ENCODE measurements at regions not wholly inside any gene's neighbourhood (a gene's known extent, or its start where the extent isn't known, plus 50 kb on each side); places are given as distances from the start of the nearest gene placed in this dataset.
"Not testable (repeated sequence)": the region's sequence is repeated elsewhere in the genome, so short reads cannot be mapped to it uniquely, and the experiment has no call there.

DNA sequence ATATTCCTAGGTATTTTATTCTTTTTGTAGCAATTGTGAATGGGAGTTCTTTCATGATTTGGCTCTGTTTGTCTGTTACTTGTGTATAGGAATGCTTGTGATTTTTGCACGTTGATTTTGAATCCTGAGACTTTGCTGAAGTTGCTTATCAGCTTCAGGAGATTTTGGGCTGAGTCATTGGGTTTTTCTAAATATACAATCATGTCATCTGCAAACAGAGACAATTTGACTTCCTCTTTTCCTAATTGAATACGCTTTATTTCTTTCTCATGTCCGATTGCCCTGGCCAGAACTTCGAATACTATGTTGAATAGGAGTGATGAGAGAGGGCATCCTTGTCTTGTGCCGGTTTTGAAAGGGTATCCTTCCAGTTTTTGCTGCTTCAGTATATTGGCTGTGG, 234.6 kb upstream of the RASGRP1 start:
- not testable (repeated sequence) for DNase-seq (ENCODE audit: low read depth)

DNA sequence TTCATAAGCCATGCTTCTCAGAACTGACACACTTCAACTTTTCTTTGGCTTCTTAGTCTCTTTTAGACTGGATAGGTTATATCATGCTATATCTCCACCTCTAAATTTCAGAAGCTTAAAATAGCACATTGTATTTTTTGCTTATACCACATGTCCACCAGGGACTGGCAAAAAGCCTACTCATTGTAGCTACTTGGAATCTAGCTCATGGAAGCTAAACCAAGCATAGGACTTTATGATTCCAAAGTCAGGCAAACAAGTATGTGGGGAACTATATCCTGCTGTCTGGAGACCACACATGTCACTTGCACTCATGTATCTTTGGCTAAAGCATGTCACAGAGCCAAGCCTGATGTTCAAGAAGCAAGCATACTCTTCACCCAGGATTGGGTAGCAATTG, 245.0 kb upstream of the RASGRP1 start:
- no peak for DNase-seq (ENCODE audit: low read depth)

DNA sequence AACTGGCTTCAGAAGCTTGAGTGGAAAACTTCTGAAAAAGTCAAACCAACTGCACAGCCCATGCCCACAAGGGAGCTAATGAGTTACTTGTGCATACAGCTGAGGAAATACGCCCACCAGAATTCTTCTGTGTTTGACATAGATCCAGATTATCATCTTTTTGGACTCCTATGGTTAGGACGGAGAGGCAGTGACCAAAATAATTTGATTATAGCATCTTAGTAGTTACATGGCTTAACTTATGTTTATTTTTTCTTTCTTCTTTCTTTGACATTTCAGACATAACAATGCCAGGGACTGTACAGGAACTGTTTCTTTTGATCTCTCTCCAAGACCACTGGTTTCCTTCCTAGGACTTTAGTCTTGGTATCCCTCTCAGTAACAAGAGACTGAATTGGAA, 246.1 kb upstream of the RASGRP1 start:
- peak; percentile 49 for DNase-seq (ENCODE audit: low read depth)

DNA sequence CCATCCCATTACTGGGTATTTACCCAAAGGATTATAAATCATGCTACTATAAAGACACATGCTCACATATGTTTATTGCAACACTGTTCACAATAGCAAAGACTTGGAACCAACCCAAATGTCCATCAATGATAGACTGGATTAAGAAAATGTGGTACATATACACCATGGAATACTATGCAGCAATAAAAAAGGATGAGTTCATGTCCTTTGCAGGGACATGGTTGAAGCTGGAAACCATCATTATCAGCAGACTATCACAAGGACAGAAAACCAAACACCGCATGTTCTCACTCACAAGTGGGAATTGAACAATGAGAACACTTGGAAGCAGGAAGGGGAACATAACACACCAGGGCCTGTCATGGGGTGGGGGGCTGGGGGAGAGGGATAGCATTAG, 249.6 kb upstream of the RASGRP1 start:
- DNase-seq (ENCODE audit: low read depth), result not testable (repeated sequence)

DNA sequence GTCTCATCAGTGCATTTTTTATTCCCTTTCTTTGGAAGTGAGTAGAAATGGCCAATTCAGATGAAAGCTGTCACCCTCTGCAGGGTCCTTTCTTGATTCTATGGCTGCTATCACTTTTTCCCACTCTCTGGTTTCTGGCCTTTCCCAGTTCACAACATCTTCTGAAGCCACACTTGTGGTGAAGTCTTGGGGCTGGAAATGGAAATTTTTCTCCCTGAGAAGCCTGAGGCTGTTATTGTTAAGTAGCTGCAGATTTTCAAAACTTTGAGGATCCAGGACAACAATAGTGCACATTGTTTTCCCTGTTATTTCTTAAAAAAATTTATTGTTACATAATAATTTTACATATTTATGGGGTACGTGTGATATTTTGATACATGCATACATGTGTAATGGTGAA, 250.3 kb upstream of the RASGRP1 start:
- peak; percentile 53 for DNase-seq (ENCODE audit: low read depth)

DNA sequence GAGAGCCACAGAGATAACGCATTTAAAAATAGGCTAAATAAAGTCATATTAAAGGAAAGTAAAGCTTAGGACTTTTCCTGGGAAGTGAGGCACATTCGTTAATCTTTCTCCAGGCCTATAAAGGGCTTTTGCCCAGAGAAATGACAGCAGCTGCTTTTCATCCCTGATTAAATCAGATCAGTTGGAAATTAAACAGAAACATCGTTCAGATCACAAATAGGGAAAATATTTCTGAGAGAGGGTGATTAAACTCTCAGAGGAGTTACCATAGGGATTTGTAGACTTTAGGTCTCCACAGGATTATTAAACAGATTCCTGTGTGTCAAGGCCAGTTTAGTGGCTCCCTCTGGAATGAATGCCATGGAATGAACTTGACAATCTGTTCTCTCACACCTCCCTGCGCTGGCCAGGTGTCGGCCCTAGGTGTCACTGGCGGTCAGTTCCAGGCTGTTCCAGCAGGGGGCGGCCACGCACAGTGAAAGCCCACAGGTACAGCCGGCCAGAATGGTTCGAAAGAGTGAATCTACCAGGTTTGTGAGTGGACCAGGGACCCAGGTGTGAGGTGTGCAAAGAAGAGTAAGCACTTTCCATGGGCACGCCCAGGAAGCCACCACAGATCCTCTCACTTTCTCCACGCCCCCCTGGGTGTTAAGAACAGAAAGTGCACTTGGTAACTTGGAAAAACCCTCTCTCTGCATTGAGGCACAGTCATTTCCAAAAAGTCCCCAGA, 253.0 kb upstream of the RASGRP1 start:
- DNase-seq (ENCODE audit: low read depth), result peak; percentile 93

DNA sequence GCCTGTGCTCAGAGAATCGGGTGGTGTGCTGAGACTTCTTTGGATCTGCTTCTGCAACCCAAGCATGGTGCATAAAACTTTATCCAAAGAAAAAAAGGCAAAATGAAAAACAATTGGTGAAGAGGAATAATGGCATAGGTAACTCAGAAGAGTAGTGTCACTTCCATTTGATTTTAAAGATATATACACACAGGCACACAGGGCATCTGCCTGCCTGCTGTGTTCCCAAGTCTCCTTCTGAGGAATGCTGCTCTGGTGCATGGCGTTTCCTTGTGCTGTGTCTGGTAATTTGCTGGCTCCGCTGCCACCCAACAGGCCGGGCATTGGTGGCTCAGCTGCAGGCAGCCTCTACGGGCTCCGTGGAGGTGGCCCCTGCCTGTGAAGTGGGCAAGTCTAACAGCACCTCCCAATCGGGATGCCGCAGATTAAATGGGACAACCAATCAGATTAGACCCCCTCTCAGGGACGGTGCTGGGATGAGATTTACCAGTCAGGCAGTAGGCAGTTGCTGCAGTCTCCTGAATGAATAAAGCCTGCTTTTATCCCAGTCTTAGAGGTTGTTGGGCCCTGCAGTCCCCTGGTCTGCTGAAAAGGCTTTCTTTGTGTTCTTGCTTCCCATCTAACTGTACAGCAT, 253.7 kb upstream of the RASGRP1 start:
- no peak for DNase-seq (ENCODE audit: low read depth)

DNA sequence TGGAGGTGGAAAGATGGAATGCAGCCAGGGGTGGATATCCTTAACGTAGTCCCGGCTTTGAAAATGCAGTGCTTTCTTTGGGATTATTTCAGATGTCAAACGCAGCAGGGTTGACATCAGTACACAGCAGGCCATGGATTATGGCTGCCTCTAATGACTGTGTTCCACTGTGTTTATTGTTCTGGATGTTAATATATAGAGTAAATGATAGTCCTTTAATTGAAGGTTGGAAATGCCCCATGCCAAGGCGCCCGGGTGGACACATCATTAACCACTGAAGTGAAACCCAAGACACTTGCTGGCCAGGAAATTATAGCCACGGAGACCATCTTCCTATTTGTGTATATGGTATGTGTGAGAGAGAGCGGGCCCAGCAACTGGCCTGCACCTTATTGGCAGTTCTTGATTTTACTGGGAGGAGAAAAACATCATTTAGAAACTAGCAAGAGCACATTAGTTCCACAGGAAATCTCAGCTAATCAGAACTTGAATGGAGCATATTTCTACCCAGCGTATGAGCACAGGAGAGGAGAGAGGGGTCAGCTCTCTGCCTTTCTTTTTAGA, 254.9 kb upstream of the RASGRP1 start:
- no peak for DNase-seq (ENCODE audit: low read depth)

DNA sequence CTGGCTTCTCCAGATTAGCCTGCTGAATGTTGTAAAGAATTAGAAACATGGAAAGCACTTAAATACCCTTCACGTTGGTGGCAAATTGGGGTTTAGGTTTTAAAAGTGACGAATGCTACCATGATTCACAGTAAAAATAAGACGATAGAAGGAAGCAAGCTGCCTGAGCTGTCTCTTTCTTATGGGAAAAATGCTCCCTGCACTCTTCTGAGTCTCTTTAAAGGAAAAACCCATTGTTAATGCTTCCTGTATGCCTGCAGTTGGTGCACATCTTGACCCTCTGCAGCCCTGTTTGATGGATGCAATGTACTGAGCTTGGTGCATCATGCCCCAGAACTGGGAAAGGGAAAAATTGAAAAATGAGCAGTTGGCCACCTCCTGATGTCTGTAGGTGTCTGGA, 258.6 kb upstream of the RASGRP1 start:
- DNase-seq (ENCODE audit: low read depth), result no peak

DNA sequence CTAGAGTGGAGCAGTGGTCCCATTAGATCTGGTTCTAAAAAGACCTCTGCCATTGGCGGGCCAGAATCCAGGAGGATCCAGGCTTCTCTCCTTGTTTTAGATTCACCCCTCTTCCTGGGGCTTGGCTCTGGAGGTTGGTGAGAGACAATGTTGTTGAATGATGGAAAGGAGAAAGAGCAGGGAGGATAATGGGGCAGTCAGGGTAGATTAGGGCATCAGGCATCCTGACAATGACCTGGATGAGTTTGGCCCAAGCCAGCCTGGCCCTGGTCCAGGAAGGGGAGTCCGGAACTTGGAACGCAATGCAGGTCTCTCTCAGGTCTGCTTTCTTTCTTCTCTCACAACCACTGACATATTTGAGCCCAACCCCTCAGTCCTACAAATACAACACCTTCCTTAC, 260.1 kb upstream of the RASGRP1 start:
- DNase-seq (ENCODE audit: low read depth), result no peak

DNA sequence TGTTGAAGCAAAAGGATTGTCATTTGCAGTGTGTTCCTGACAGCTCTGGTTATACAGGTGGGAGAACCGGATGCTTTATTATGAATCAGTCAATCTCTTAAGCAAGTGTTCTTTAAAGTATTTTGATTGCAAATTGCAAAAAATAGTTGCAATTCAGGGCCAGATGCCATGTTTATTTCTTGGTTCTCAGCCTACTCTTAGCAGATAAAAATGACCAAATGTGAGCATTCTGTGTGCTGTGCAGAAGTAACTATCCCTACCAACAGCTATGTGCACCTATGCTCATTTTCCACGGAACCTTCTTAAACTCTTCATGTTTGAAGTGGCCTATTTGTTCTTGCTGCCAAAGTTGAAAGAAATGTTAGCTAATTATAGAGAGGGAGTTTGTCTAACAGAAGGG, 262.3 kb upstream of the RASGRP1 start:
- no peak for DNase-seq (ENCODE audit: low read depth)

DNA sequence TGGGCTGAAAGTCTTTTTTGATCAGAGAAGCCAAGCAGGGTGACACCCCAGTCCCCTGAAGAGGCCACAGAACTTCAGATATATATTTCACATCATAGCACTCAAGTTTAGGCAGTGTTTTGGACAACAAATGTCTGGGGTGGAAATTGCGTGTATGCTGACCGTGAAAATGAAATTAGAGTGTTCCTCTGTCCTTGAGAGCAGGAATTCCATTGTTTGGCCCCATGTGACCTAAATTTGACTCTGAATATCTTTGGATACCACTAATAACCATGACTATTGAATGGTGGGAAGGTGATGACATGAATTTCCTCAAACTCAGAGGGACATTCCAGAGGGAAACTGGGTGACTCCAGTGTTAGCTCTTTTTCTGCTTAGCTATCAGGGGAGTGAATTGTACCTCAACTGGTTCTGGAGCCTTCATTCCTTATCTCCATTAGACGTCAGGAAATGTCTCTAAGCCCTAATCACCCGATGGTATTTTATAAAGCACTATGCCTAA, 263.5 kb upstream of the RASGRP1 start:
- peak; percentile 69 for DNase-seq (ENCODE audit: low read depth)

DNA sequence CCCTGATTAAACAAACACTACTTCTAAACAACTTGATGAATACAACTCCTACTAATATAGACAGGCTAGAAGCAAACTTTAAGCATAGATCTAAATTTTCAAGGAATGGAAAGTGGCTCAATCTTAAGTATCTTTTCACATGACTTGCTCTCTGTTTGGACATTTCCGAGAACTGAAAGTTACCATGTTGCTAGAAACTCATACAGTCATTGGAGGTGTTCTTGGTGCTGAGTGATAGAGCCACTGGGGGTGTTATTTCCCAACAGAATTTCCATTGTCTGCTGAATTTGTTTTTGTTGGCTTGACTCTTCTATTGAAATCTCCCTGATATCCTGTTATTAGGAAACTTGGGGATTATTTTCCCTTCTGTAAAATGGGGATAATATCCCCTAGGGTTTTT, 264.5 kb upstream of the RASGRP1 start:
- DNase-seq (ENCODE audit: low read depth), result no peak

DNA sequence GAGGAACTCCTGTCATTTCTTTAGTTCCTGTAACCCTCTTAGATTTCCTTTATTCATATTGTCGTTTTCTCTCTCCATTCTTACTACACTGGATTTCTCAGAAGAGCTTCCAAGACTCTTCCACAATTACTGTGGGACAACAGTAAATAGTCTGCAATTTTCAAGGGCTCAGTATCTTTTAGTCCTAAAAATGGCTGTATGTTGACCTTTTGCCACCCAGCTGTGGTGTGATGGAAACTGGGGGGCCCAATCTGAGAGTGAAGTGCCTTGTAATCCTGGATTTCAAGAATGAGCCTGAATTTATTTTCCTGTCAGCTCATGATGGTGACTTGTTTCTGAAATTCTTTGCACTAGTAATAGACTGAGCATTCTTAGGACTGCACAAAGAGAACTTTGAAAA, 277.6 kb upstream of the RASGRP1 start:
- no peak for DNase-seq (ENCODE audit: low read depth)

DNA sequence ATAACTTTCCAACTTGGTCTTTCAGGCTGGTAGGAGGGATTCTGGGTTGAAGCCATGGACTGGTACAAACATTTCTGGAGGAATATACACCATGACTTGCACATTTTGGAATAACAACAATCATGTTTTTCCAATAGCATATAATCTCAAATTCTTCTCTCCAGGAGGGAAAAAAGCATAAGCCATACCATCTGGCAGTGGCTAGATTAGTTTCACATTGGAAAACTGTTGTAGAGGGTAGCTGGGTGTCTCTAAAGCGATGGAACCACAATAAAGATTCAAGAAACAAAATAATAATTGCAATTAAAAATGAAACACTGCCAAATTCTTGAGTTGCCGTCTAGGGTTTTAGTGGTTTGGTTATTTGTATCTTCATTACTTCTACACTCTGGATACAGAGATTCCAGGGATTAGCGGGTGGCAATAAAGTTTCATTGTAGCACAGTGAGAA, 278.5 kb upstream of the RASGRP1 start:
- peak; percentile 65 for DNase-seq (ENCODE audit: low read depth)

DNA sequence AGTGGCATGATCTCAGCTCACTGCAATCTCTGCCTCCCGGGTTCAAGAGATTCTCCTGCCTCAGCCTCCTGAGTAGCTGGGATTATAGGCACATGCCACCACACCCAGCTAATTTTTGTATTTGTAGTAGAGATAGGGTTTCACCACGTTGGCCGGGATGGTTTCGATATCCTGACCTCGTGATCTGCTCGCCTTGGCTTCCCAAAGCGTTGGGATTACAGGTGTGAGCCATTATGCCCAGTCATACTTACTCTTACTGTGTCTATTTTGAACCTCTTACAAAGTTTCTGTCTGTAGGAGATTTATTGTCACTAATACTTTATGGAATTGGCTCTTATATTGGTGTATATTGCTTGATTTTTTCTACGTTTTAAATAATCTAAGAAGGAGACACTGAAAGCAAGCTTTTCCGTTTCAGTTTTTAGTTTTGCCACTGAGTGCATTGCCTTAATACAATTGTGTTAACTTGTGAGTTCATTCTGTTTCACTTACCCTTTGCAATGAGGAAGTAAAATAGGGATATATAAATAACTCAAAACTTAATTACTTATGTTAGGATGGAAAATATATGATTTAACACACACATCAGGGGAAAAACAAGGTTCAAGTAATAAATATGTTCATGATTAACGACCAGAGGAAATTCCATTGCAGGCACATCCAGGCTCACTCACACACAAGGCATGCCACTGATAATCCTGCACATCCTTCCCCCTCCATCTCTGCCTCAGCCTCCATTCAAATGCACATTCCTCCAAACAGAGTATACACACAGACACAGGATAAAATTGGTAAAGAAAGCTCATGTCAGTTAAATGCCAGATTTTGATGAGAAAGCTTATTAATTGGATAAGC, 279.3 kb upstream of the RASGRP1 start:
- DNase-seq (ENCODE audit: low read depth), result peak; percentile 61

DNA sequence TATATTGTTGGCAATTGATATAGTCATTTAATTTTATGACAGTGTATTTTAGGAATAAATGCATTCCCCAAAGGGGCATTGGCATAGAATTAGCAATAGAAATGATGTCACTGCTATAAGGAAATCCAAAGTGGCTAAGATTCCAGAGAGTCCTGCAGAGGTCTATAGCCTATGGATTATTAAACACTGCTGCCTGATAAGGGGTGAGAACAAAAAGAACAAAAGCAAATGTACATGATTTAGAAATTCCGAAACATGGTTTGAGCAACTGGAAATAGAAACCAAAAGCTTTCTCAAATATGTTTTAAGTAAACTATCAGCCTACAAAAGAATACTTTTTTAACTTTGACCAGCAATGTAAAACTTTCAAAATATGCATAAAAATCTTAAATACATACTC, 280.1 kb upstream of the RASGRP1 start:
- DNase-seq (ENCODE audit: low read depth), result no peak

DNA sequence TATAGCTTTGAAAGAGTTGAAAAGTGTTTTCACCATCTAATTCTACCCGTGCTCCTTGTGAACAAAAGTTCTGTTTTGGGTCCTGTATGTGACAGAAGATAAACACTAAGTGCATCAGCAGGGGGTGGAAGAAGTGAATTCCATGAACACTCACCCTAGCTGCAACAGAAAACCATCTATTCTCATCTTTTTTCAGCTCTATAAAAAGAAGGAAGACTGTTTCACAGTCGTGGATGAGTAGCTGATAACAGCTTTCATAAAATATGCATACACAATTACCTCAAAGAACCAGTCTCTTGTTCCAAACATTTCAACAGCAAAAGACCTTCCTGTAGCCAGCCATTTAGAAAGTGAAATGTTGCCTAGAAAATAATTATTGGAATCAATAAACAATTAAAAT, 281.7 kb upstream of the RASGRP1 start:
- no peak for DNase-seq (ENCODE audit: low read depth)

DNA sequence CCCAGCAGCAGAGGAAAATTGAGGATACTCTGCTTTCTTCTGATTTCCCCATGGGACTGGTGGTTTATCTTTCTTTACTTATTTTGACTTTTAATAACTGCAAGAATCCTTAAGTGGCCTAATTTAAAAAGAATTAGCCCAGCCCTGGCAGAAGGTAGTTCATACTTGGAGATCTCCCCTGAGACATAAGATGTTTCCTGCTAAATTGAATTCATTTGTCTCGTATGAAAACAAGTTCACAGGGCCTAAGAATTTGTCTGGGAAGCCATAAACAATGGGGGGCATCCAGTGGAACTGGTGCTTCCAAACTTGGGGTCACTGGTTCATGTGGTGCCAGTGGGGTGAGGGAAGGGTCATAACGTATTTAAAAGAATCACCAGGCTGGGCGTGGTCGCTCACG, 283.1 kb upstream of the RASGRP1 start:
- DNase-seq (ENCODE audit: low read depth), result no peak

DNA sequence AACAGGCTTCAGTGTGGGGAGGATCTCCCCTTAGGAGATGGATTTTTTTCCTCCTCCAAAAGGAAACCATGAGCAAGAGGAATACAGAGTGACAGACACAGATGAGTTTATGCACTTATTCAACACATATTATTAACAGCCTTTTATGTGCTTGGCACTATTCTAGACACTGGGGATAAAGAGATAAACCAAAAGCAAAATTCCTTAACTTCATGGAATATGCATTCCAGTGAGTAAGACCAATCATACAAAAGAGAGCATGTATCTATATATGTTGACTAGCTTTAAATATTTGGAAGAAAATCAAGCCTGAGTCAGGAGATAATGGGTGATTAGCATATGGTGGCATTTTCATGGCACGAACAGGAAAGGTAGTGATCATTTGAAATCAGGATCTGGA, 284.4 kb upstream of the RASGRP1 start:
- DNase-seq (ENCODE audit: low read depth), result no peak

DNA sequence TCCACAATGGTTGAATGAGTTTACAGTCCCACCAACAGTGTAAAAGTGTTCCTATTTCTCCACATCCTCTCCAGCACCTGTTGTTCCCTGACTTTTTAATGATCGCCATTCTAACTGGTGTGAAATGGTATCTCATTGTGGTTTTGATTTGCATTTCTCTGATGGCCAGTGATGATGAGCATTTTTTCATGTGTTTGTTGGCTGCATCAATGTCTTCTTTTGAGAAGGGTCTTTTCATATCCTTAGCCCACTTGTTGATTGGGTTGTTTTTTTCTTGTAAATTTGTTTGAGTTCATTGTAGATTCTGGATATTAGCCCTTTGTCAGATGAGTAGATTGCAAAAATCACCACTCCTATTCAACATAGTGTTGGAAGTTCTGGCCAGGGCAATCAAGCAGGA, 287.6 kb upstream of the RASGRP1 start:
- not testable (repeated sequence) for DNase-seq (ENCODE audit: low read depth)

DNA sequence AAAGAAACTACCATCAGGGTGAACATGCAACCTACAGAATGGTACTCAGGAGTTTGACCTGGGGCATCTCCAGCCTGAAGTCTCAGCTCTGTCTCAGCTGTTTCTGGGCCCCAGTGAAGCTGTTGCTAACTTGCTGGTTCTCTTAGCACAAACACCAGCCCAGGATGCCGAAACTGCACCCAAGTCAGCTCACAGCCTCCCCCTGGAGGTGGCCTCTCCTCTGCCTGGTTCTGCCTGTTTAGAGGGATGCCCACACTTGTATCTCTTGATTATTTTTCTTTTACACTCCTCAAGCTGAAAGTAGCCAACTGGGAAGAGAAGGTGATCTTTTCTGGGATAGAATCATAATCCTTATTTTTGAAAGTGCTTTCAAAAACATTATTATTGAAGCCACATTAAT, 289.0 kb upstream of the RASGRP1 start:
- DNase-seq (ENCODE audit: low read depth), result peak; percentile 46

All from M059J (cell line).